ENCODE measurements at regions not wholly inside any gene's neighbourhood (a gene's known extent, or its start where the extent isn't known, plus 50 kb on each side); places are given as distances from the start of the nearest gene placed in this dataset.

- intact Hi-C loops (cut with DNase I): no loop called here
- Histone ChIP-seq H3K4me3 (no peak overlapping the region), H3K36me3 (replicated peaks in 1 of 2; ENCODE audit: insufficient read depth in 1 of 2, low read depth in 2 of 2) (no peaks in the 10 kb centered on the region), H3K27ac (no peak overlapping the region), H3K9me3 (no peaks in the 10 kb centered on the region), H3K4me1 (no peaks in the 10 kb centered on the region), H3K27me3 (no peaks in the 10 kb centered on the region)
- no peak for ATAC-seq
- TF ChIP-seq CTCF (IDR thresholded peaks at IDR 0.05) (no peak), POLR2A (IDR thresholded peaks at IDR 0.05) (no peak)
- 63 to 71% methylated on average over 13 of the region's 13 CpGs for WGBS, 2 donors
- no peak for DNase-seq
These were observed 365.8 kb upstream of the MYT1L start for GRCh38 chr2:2696733-2697455.

GRCh38 chr2:2696325-2696724, 365.2 kb upstream of the MYT1L start:
- H3K27ac ChIP-seq: no peak overlapping the region
- 52 to 54% methylated on average over 5 of the region's 5 CpGs for WGBS, 2 donors
- no peak for TF ChIP-seq CTCF (IDR thresholded peaks at IDR 0.05)
- TF ChIP-seq POLR2A (IDR thresholded peaks at IDR 0.05): no peak
- no peaks in the 10 kb centered on the region for H3K9me3 ChIP-seq
- intact Hi-C loops (cut with DNase I): no loop called here
- H3K4me3 ChIP-seq: no peak overlapping the region
- H3K36me3 ChIP-seq (replicated peaks in 1 of 2; ENCODE audit: insufficient read depth in 1 of 2, low read depth in 2 of 2): no peaks in the 10 kb centered on the region
- no peak for ATAC-seq
- H3K4me1 ChIP-seq: no peaks in the 10 kb centered on the region
- no peaks in the 10 kb centered on the region for H3K27me3 ChIP-seq
- DNase-seq: no peak

- TF ChIP-seq CTCF (IDR thresholded peaks at IDR 0.05): no peak
- no peak for TF ChIP-seq POLR2A (IDR thresholded peaks at IDR 0.05)
- WGBS, 2 donors: 56 to 70% methylated on average over 13 of the region's 13 CpGs
- DNase-seq (no peak), ATAC-seq (no peak)
- Histone ChIP-seq H3K9me3 (no peaks in the 10 kb centered on the region), H3K4me1 (no peaks in the 10 kb centered on the region), H3K27me3 (no peaks in the 10 kb centered on the region), H3K36me3 (replicated peaks in 1 of 2; ENCODE audit: insufficient read depth in 1 of 2, low read depth in 2 of 2) (no peaks in the 10 kb centered on the region), H3K4me3 (no peak overlapping the region), H3K27ac (no peak overlapping the region)
- intact Hi-C loops (cut with DNase I): no loop called here
These were observed 363.7 kb upstream of the MYT1L start for GRCh38 chr2:2694746-2695145.

- H3K4me1 ChIP-seq: no peaks in the 10 kb centered on the region
- H3K27ac ChIP-seq: no peak overlapping the region
- intact Hi-C loops (cut with DNase I): no loop called here
- no peaks in the 10 kb centered on the region for H3K36me3 ChIP-seq (replicated peaks in 1 of 2; ENCODE audit: insufficient read depth in 1 of 2, low read depth in 2 of 2)
- no peaks in the 10 kb centered on the region for H3K9me3 ChIP-seq
- ATAC-seq: no peak
- WGBS, 2 donors: 72% methylated on average over 21 of the region's 21 CpGs
- no peak for DNase-seq
- H3K27me3 ChIP-seq: no peaks in the 10 kb centered on the region
- no peak for TF ChIP-seq CTCF (IDR thresholded peaks at IDR 0.05)
- no peak for TF ChIP-seq POLR2A (IDR thresholded peaks at IDR 0.05)
- no peak overlapping the region for H3K4me3 ChIP-seq
These were observed 361.7 kb upstream of the MYT1L start for GRCh38 chr2:2692599-2693389.

Data from body of pancreas (tissue), 4 donors.